Neural cell (in vitro differentiated cells): ENCODE measurements at regions not wholly inside any gene's neighbourhood (a gene's known extent, or its start where the extent isn't known, plus 50 kb on each side); places are given as distances from the start of the nearest gene placed in this dataset.

ENCODE experiments used
- H2AFZ ChIP-seq: fragments of 200-600, 300-800 bp; sonication (generic), shearing (Covaris generic); 2 replicates; pipeline ENCODE4 v1.6.0; 2014; ENCODE audit warnings: low read depth, mild to moderate bottlenecking, antibody characterized with exemption, low read length, moderate library complexity
- H3F3A ChIP-seq: fragments of 200-600 bp; shearing (Covaris generic); 2 replicates; pipeline ENCODE4 v1.6.1; 2016; ENCODE audit warnings: mild to moderate bottlenecking, moderate library complexity, mixed read lengths, antibody characterized with exemption, low read length; ENCODE audit not compliant: insufficient read depth, poor library complexity, severe bottlenecking
- H3K27ac ChIP-seq: fragments of 200-600, 300-800 bp; sonication (generic), shearing (Covaris generic); 2 replicates; pipeline ENCODE4 v1.5.1; 2014; ENCODE audit warnings: mild to moderate bottlenecking, low read length, moderate library complexity
- H3K27me3 ChIP-seq: fragments of 300-800, 200-600 bp; sonication (generic), shearing (Covaris generic); 2 replicates; pipeline ENCODE4 v1.6.0; 2014; ENCODE audit warnings: mild to moderate bottlenecking, low read depth, low read length, moderate library complexity; ENCODE audit not compliant: insufficient read depth
- H3K36me3 ChIP-seq: fragments of 300-800, 200-600 bp; sonication (generic), shearing (Covaris generic); 2 replicates; pipeline ENCODE4 v1.5.1; 2014; ENCODE audit warnings: mild to moderate bottlenecking, antibody characterized with exemption, low read length, moderate library complexity; ENCODE audit not compliant: insufficient read depth
- H3K4me2 ChIP-seq: fragments of 300-800, 200-600 bp; sonication (generic), shearing (Covaris generic); 2 replicates; pipeline ENCODE4 v1.6.0; 2014; ENCODE audit warnings: mild to moderate bottlenecking, low read length
- H3K4me3 ChIP-seq: fragments of 300-800, 200-600 bp; sonication (generic), shearing (Covaris generic); 2 replicates; pipeline ENCODE4 v1.5.1; 2014; ENCODE audit warnings: mild to moderate bottlenecking, low read length, moderate library complexity
- H3K79me2 ChIP-seq: fragments of 200-600 bp; shearing (Covaris generic); replicated peaks from 2 replicates; pipeline ENCODE4 v1.6.0; 2014; ENCODE audit warnings: mild to moderate bottlenecking, low read length, moderate library complexity; ENCODE audit not compliant: insufficient read depth
- H3K9ac ChIP-seq: fragments of 300-800, 200-600 bp; sonication (generic), shearing (Covaris generic); 2 replicates; pipeline ENCODE4 v1.6.1; 2016; ENCODE audit warnings: mild to moderate bottlenecking, low read length, mixed read lengths
- H3K9me2 ChIP-seq: fragments of 200-600 bp; shearing (Covaris generic); 2 replicates; pipeline ENCODE4 v1.6.1; 2016; ENCODE audit warnings: mild to moderate bottlenecking, low read length, mixed read lengths; ENCODE audit not compliant: insufficient read depth
- H3K9me3 ChIP-seq: fragments of 200-600, 300-800 bp; sonication (generic), shearing (Covaris generic); 2 replicates; pipeline ENCODE4 v1.6.1; 2016; ENCODE audit warnings: mild to moderate bottlenecking, mixed run types, low read length, moderate library complexity, mixed read lengths
- H4K20me1 ChIP-seq: fragments of 200-600 bp; shearing (Covaris generic); 2 replicates; pipeline ENCODE4 v1.6.1; 2016; ENCODE audit warnings: mild to moderate bottlenecking, mixed run types; ENCODE audit not compliant: insufficient read depth
- EP300 ChIP-seq: fragments of 450-650 bp; conservative IDR thresholded peaks from 2 replicates; pipeline ENCODE4 v1.6.1; 2014; ENCODE audit warnings: antibody characterized with exemption, mild to moderate bottlenecking, moderate library complexity; ENCODE audit not compliant: poor library complexity, severe bottlenecking
- EZH2 ChIP-seq: fragments of 200-600, 300-800 bp; shearing (Covaris generic), sonication (generic); IDR thresholded peaks from 2 replicates; pipeline ENCODE4 v1.6.1; 2014; ENCODE audit warnings: antibody characterized with exemption, low read length, borderline replicate concordance, mild to moderate bottlenecking; ENCODE audit not compliant: insufficient read depth, poor library complexity, severe bottlenecking
- MXI1 ChIP-seq: fragments of 450-650 bp; conservative IDR thresholded peaks from 2 replicates; pipeline ENCODE4 v1.6.1; 2014; ENCODE audit warnings: antibody characterized with exemption, mild to moderate bottlenecking; ENCODE audit not compliant: poor library complexity, severe bottlenecking
- POLR2AphosphoS5 ChIP-seq: IDR thresholded peaks from 2 replicates; pipeline ENCODE4 v1.6.1; 2012
- RAD21 ChIP-seq: fragments of 450-650 bp; conservative IDR thresholded peaks from 2 replicates; pipeline ENCODE4 v1.6.1; 2014; ENCODE audit warnings: antibody characterized with exemption, mild to moderate bottlenecking, moderate library complexity
- SMC3 ChIP-seq: fragments of 450-650 bp; conservative IDR thresholded peaks from 2 replicates; pipeline ENCODE4 v1.6.1; 2014; ENCODE audit warnings: antibody characterized with exemption, mild to moderate bottlenecking, moderate library complexity; ENCODE audit not compliant: poor library complexity
- TAF1 ChIP-seq: IDR thresholded peaks from 2 replicates; pipeline ENCODE4 v1.6.1; 2012; ENCODE audit warnings: low read depth
- TF ChIP-seq, protein P1 (sequence below): fragments of 450-650 bp; IDR thresholded peaks from 2 replicates; pipeline ENCODE4 v1.5.1; 2014; ENCODE audit warnings: antibody characterized with exemption, mild to moderate bottlenecking, moderate library complexity; ENCODE audit not compliant: poor library complexity, severe bottlenecking
- TF ChIP-seq, protein P2 (sequence below): IDR thresholded peaks from 2 replicates; pipeline ENCODE4 v1.6.1; 2012; ENCODE audit warnings: borderline replicate concordance

- TF ChIP-seq EP300 (no peak), EZH2 (no peak), POLR2AphosphoS5 (no peak), TAF1 (no peak), RAD21 (no peak), MXI1 (no peak), SMC3 (no peak)
- TF ChIP-seq, protein P1, sequence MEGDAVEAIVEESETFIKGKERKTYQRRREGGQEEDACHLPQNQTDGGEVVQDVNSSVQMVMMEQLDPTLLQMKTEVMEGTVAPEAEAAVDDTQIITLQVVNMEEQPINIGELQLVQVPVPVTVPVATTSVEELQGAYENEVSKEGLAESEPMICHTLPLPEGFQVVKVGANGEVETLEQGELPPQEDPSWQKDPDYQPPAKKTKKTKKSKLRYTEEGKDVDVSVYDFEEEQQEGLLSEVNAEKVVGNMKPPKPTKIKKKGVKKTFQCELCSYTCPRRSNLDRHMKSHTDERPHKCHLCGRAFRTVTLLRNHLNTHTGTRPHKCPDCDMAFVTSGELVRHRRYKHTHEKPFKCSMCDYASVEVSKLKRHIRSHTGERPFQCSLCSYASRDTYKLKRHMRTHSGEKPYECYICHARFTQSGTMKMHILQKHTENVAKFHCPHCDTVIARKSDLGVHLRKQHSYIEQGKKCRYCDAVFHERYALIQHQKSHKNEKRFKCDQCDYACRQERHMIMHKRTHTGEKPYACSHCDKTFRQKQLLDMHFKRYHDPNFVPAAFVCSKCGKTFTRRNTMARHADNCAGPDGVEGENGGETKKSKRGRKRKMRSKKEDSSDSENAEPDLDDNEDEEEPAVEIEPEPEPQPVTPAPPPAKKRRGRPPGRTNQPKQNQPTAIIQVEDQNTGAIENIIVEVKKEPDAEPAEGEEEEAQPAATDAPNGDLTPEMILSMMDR: no peak
- TF ChIP-seq, protein P2, sequence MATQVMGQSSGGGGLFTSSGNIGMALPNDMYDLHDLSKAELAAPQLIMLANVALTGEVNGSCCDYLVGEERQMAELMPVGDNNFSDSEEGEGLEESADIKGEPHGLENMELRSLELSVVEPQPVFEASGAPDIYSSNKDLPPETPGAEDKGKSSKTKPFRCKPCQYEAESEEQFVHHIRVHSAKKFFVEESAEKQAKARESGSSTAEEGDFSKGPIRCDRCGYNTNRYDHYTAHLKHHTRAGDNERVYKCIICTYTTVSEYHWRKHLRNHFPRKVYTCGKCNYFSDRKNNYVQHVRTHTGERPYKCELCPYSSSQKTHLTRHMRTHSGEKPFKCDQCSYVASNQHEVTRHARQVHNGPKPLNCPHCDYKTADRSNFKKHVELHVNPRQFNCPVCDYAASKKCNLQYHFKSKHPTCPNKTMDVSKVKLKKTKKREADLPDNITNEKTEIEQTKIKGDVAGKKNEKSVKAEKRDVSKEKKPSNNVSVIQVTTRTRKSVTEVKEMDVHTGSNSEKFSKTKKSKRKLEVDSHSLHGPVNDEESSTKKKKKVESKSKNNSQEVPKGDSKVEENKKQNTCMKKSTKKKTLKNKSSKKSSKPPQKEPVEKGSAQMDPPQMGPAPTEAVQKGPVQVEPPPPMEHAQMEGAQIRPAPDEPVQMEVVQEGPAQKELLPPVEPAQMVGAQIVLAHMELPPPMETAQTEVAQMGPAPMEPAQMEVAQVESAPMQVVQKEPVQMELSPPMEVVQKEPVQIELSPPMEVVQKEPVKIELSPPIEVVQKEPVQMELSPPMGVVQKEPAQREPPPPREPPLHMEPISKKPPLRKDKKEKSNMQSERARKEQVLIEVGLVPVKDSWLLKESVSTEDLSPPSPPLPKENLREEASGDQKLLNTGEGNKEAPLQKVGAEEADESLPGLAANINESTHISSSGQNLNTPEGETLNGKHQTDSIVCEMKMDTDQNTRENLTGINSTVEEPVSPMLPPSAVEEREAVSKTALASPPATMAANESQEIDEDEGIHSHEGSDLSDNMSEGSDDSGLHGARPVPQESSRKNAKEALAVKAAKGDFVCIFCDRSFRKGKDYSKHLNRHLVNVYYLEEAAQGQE: no peak
- no peaks in the 10 kb centered on the region for H3F3A ChIP-seq
- H3K9me3 ChIP-seq: no peaks in the 10 kb centered on the region
- H3K4me2 ChIP-seq: no peak overlapping the region
- no peaks in the 10 kb centered on the region for H3K9me2 ChIP-seq
- H2AFZ ChIP-seq: no peak overlapping the region
- no peaks in the 10 kb centered on the region for H4K20me1 ChIP-seq
- no peak overlapping the region for H3K27ac ChIP-seq
- no peaks in the 10 kb centered on the region for H3K79me2 ChIP-seq
- no peaks in the 10 kb centered on the region for H3K36me3 ChIP-seq
- H3K4me3 ChIP-seq: no peak overlapping the region
- no peak overlapping the region for H3K9ac ChIP-seq
- no peaks in the 10 kb centered on the region for H3K27me3 ChIP-seq
Observed at GRCh38 chr1:90162216-90162615, 167.3 kb downstream of the ZNF326 start.

GRCh38 chr1:90161625-90162024 lies 166.7 kb downstream of the ZNF326 start:
- Histone ChIP-seq H3F3A (no peaks in the 10 kb centered on the region), H3K9me2 (no peaks in the 10 kb centered on the region), H3K4me3 (no peak overlapping the region), H3K27ac (no peak overlapping the region), H3K9ac (no peak overlapping the region), H3K79me2 (no peaks in the 10 kb centered on the region), H2AFZ (no peak overlapping the region), H3K4me2 (no peak overlapping the region), H3K36me3 (no peaks in the 10 kb centered on the region), H4K20me1 (no peaks in the 10 kb centered on the region), H3K27me3 (no peaks in the 10 kb centered on the region), H3K9me3 (no peaks in the 10 kb centered on the region)
- no peak for TF ChIP-seq MXI1
- TF ChIP-seq, protein P2: no peak
